Lung (tissue), 11 donors: ENCODE measurements at regions not wholly inside any gene's neighbourhood (a gene's known extent, or its start where the extent isn't known, plus 50 kb on each side); places are given as distances from the start of the nearest gene placed in this dataset.

ENCODE experiments used
- ATAC-seq: fragments of 200-7000 bp; cut with Tn5 transposase; one replicate; pipeline ENCODE4 v1.9.1; 2020; ENCODE audit warnings: moderate number of reproducible peaks; ENCODE audit not compliant: insufficient read depth, low FRiP score
- DNase-seq, 3 donors: peaks; one replicate each; pipeline ENCODE4 v3.0.0-alpha.2; 2013 to 2017
- H3K27ac ChIP-seq, 2 donors: one replicate each; pipeline ENCODE4 v1.5.1; 2013; ENCODE audit warnings: mild to moderate bottlenecking in 2 of 2, moderate library complexity in 2 of 2, control low read depth in 1 of 2, inconsistent platforms in 1 of 2, low read depth in 1 of 2, low read length in 1 of 2
- H3K27me3 ChIP-seq, 3 donors: one replicate each; pipeline ENCODE4 v1.5.1; 2013; ENCODE audit warnings: low read length in 2 of 3; ENCODE audit not compliant: control insufficient read depth in 3 of 3, insufficient read depth in 3 of 3
- H3K36me3 ChIP-seq, 4 donors: one replicate each; pipeline ENCODE4 v1.5.1; 2013; ENCODE audit warnings: low read length in 4 of 4, mild to moderate bottlenecking in 1 of 4, moderate library complexity in 1 of 4; ENCODE audit not compliant: control insufficient read depth in 4 of 4, insufficient read depth in 4 of 4
- H3K4me1 ChIP-seq, 5 donors: one replicate each; pipeline ENCODE4 v1.5.1; 2013; ENCODE audit warnings: low read length in 5 of 5, mild to moderate bottlenecking in 2 of 5, moderate library complexity in 1 of 5; ENCODE audit not compliant: control insufficient read depth in 5 of 5, insufficient read depth in 5 of 5
- H3K4me3 ChIP-seq: one replicate; pipeline ENCODE4 v1.5.1; 2013; ENCODE audit warnings: mild to moderate bottlenecking, control low read depth, moderate library complexity
- H3K9ac ChIP-seq, 2 donors: one replicate each; pipeline ENCODE4 v1.5.1; 2013; ENCODE audit warnings: low read length in 2 of 2, control low read depth in 1 of 2; ENCODE audit not compliant: insufficient read depth in 1 of 2
- H3K9me3 ChIP-seq, 4 donors: one replicate each; pipeline ENCODE4 v1.5.1; 2013; ENCODE audit warnings: low read length in 3 of 4, mild to moderate bottlenecking in 1 of 4, moderate library complexity in 1 of 4; ENCODE audit not compliant: control insufficient read depth in 4 of 4, insufficient read depth in 3 of 4
- CTCF ChIP-seq: IDR thresholded peaks from 2 replicates; pipeline ENCODE4 v1.5.1; 2012; ENCODE audit warnings: mild to moderate bottlenecking; ENCODE audit errors: control extremely low read depth, extremely low read depth
- WGBS, 2 donors: extraction: QIAGEN DNeasy Blood & Tissue Kit; methylation state at CpG; one replicate each; pipeline ENCODE4 v1.1.7; 2013; 5-methylcytosine and 5-hydroxymethylcytosine counted together
- donor health status: control.
- donor health status: control.
- donor health status: Bipolar disorder and iron deficiency.
- donor health status: healthy.
- donor health status: DM: yes; HTN: yes; CAD: no.

DNA sequence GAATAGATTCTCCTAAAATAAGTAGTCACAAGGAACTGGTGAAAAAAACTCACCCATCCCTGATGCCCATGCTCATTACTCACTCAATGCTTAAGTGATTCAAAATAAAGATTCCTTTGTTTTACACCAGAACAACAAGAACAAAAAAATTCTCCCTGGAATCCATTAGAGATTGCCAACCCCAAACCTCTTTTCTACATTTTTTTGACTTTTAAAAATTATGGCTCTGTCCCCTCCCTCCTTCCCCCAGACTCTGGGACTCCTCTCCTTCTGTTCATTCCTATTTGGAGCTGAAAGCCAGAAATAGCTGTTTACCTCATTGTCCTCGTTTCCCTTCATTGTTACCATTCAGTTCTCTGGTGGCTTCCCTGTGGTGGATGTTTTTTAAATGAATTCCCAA lies 63.2 kb upstream of the FHIP2A start:
- H3K27me3 ChIP-seq: no peaks in the 10 kb centered on the region
- H3K27ac ChIP-seq: peak overlapping the region in 1 of 2 donors; percentile 57
- ATAC-seq (no peak), DNase-seq (no peak)
- H3K9me3 ChIP-seq: no peaks in the 10 kb centered on the region
- peaks cover 0 to 26% (median 0%) of the 10 kb centered on the region in 5 donors for H3K4me1 ChIP-seq
- no peak overlapping the region for H3K4me3 ChIP-seq
- no peak overlapping the region for H3K9ac ChIP-seq
- 61 to 76% methylated on average over 1 of the region's 1 CpG for WGBS, 2 donors
- H3K36me3 ChIP-seq: no peaks in the 10 kb centered on the region
- no peak for TF ChIP-seq CTCF

DNA sequence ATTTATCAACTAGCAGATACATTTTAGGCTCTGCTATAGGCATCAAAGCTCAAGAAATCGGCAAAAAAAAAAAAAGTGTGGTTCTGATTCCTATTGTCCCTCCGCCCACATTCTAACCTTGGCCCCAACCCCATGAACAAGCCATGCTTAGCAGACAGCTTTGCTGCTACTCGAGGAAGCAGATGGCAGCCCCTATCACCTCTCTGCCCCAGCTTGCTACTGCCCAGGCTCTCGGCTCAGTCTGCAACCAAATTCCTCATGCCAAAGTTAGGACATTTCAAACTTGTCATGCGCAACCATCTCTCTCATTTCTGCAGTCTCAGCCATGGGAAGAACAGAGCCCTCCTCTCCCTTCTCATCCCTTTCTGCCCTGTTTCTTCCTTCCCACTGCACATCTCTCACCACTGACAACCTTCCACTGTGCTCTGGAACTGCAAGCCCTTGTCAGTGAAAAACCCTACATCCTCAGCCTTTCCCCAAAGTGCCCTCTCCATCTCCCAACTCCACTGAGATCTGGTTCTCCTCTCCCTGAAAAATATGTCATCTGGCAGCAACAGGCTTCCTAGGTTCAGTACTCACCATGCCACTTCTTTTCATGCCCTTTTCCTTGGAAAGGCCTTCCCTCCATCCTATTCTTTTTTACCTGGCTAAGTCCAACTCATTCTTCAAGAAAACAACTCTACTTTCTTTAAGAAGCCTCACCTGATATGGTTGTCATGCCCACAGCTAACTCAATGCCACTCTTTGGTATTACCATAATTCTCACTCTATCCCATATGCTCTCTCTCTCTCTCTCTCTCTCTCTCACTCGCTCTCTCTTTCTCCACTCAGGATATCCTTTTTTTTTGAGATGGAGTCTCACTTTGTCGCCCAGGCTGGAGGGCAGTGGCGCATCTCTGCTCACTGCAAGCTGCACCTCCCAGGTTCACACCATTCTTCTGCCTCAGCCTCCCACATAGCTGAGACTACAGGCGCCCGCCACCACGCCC lies 60.1 kb upstream of the FHIP2A start:
- Histone ChIP-seq H3K9ac (no peak overlapping the region), H3K36me3 (no peaks in the 10 kb centered on the region), H3K27me3 (no peaks in the 10 kb centered on the region), H3K27ac (peak overlapping the region in 1 of 2 donors; percentile 41), H3K4me1 (peaks cover 0 to 21% (median 0%) of the 10 kb centered on the region in 5 donors), H3K4me3 (no peak overlapping the region), H3K9me3 (no peaks in the 10 kb centered on the region)
- no peak for DNase-seq
- no peak for TF ChIP-seq CTCF
- no peak for ATAC-seq
- 92 to 93% methylated on average over 11 of the region's 11 CpGs for WGBS, 2 donors

GRCh38 chr10:114762811-114763210 lies 58.8 kb upstream of the FHIP2A start:
- no peak overlapping the region for H3K27ac ChIP-seq

More at GRCh38 chr10:114762811-114763210, 58.8 kb upstream of the FHIP2A start:
- Histone ChIP-seq H3K36me3 (no peaks in the 10 kb centered on the region), H3K4me3 (no peak overlapping the region), H3K4me1 (peaks cover 0 to 18% (median 4%) of the 10 kb centered on the region in 5 donors), H3K27me3 (no peaks in the 10 kb centered on the region), H3K9me3 (no peaks in the 10 kb centered on the region), H3K9ac (no peak overlapping the region)
- TF ChIP-seq CTCF: no peak
- WGBS, 2 donors: 72 to 92% methylated on average over 5 of the region's 5 CpGs
- ATAC-seq (no peak), DNase-seq (no peak)
